Transverse colon (tissue), 4 donors: ENCODE measurements at regions not wholly inside any gene's neighbourhood (a gene's known extent, or its start where the extent isn't known, plus 50 kb on each side); places are given as distances from the start of the nearest gene placed in this dataset.
A peak's percentile ranks its signal among the peaks of the same experiment; 100 is the strongest.

ENCODE experiments used
- DNase-seq: peaks from one replicate; pipeline ENCODE4 v3.0.0-alpha.2; 2019
- H3K27ac ChIP-seq, 4 donors: fragments of 200-600 bp; sonication (generic); 2 replicates each; pipeline ENCODE4 v1.5.1; 2016 to 2018; ENCODE audit warnings: inconsistent platforms in 4 of 4
- H3K27me3 ChIP-seq: fragments of 200-600 bp; sonication (generic); 2 replicates; pipeline ENCODE4 v1.5.1; 2017; ENCODE audit warnings: inconsistent platforms
- H3K36me3 ChIP-seq, 4 donors: fragments of 200-600 bp; sonication (generic); 2 replicates each; pipeline ENCODE4 v1.5.1; 2017 to 2019; ENCODE audit warnings: inconsistent platforms in 4 of 4
- H3K4me1 ChIP-seq, 4 donors: fragments of 200-600 bp; sonication (generic); 2 replicates each; pipeline ENCODE4 v1.5.1; 2017 to 2020; ENCODE audit warnings: inconsistent platforms in 4 of 4
- H3K4me3 ChIP-seq, 4 donors: fragments of 200-600 bp; sonication (generic); 1 replicate in 1 of 4; 2 replicates in 3 of 4; pipeline versions ENCODE4 v1.5.1 to v1.6.1; 2017 to 2019; ENCODE audit warnings: inconsistent platforms in 4 of 4
- H3K9me3 ChIP-seq, 2 donors: fragments of 200-600 bp; sonication (generic); 2 replicates each; pipeline ENCODE4 v1.5.1; 2017 to 2019; ENCODE audit warnings: inconsistent platforms in 2 of 2
- EP300 ChIP-seq: sonication (generic); formaldehyde crosslinking; IDR thresholded peaks from one replicate; pipeline ENCODE4 v1.6.1; 2017; ENCODE audit warnings: antibody characterized with exemption, low read depth
- POLR2A ChIP-seq: fragments of 450-650 bp; IDR thresholded peaks from one replicate; pipeline ENCODE4 v1.6.1; 2016; ENCODE audit warnings: antibody characterized with exemption, mild to moderate bottlenecking, moderate library complexity
- POLR2AphosphoS5 ChIP-seq, 3 donors: sonication (generic); formaldehyde crosslinking; IDR thresholded peaks; one replicate each; pipeline ENCODE4 v1.6.1; 2016; ENCODE audit warnings: antibody characterized with exemption in 3 of 3
- WGBS, 2 donors: methylation state at CpG; one replicate each; pipeline ENCODE4 v1.1.5; 2018; ENCODE audit warnings: low coverage in 1 of 2; 5-methylcytosine and 5-hydroxymethylcytosine counted together
- in situ Hi-C, 4 donors: fragments of 200-750 bp; cut with MboI; loops; one replicate each; pipeline versions ENCODE4 v1.15.0 to v1.15.1; 2017; ENCODE audit warnings: low sequenced_read_pairs in 3 of 4, low pct_ligation_motif_present in 1 of 4, low pct_unique_long_range_greater_than_20kb in 1 of 4
- intact Hi-C: fragments of 100-400 bp; cut with DNase I; formaldehyde crosslinking; loops from one replicate; pipeline ENCODE4 v1.15.1; 2023; ENCODE audit warnings: low total_unique reads
- TF ChIP-seq, protein P1 (sequence below), 5 experiments: fragments of 200-600 bp in 3 of 5; fragments of 450-650 bp in 2 of 5; sonication (generic) in 3 of 5; IDR thresholded peaks; 1 replicate in 2 of 5; 2 replicates in 3 of 5; pipeline ENCODE4 v1.5.1; 2016 to 2017; ENCODE audit warnings: antibody characterized with exemption in 5 of 5, inconsistent platforms in 3 of 5, mild to moderate bottlenecking in 2 of 5, moderate library complexity in 1 of 5

DNA sequence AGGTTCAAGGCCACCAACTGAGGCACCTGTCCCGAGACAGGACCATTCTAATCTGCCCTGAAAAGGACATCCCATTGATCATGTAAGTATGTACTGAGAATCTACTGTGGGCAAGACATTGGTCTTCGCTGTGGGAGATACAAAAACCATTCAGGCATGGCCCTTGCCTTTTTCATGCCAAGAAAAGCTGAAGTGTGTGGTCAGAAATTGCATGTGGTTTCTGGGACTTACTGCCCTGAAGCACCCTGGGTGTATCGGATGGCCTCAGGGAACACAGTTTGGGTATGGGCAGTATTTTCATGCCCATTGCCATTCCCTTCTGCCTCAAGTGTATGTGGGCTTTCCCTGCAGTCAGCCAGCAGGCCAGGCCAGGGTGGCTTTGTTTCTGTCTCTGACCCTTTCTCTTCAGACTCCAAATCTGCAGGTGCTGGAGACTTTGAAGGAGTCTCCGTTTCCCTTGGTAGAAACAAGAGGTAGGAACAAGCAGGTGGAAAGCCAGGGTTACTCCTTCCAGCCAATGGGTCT, 285.7 kb downstream of the ZEB1 start:
- Histone ChIP-seq H3K36me3 (no peaks in the 10 kb centered on the region), H3K4me3 (no peak overlapping the region), H3K9me3 (no peaks in the 10 kb centered on the region), H3K4me1 (peaks cover 3 to 22% (median 12%) of the 10 kb centered on the region in 4 donors), H3K27ac (peak overlapping the region; percentile 83 to 92 (median 84)), H3K27me3 (no peaks in the 10 kb centered on the region)
- intact Hi-C loops = loop anchor here (5.0 to 10.0 kb wide), 2 partner anchors 198 to 290 kb away; partner anchors contain the start of gene ZEB1
- in situ Hi-C loops = no loop called here
- 100% methylated on average over 1 to 4 of the region's 4 CpGs for WGBS, 2 donors
- DNase-seq = no peak
- no peak for TF ChIP-seq POLR2AphosphoS5 (IDR thresholded peaks at IDR 0.05)
- no peak for TF ChIP-seq EP300

DNA sequence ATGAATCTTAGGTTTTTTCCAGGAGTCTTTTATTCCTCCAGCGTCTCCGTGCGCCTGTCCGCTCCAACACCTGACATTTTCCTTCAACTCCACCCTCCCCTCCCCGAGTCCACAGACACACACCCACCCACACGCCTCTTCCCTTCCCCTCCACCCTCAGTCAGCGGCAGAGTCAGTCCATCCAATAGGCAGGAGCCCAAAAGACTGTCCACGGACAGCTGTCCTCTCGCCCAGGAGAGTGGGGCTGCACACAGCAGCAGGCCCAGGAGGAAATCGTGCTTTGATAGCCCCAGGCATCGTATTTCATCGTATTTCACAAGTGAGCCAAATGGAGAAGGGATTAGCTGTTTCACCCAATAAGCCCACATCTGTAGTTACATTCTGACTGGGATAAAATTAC, 285.1 kb downstream of the ZEB1 start:
- Histone ChIP-seq H3K4me1 (peaks cover 3 to 22% (median 12%) of the 10 kb centered on the region in 4 donors), H3K27me3 (no peaks in the 10 kb centered on the region), H3K9me3 (no peaks in the 10 kb centered on the region), H3K36me3 (no peaks in the 10 kb centered on the region), H3K27ac (peak overlapping the region; percentile 83 to 92 (median 84)), H3K4me3 (peak overlapping the region in 2 of 4 donors; percentile 50 to 64)
- 80% methylated on average over 12 of the region's 12 CpGs; no CpG with 5 or more reads in 1 of the 2 donors for WGBS, 2 donors
- DNase-seq = no peak
- in situ Hi-C loops (no loop called here), intact Hi-C loops (loop anchor here (10.0 kb wide), 1 partner anchor 289 kb away; the partner anchor contains the start of gene ZEB1)
- TF ChIP-seq POLR2A (no peak), POLR2AphosphoS5 (IDR thresholded peaks at IDR 0.05) (no peak), EP300 (no peak)
- TF ChIP-seq, protein P1, sequence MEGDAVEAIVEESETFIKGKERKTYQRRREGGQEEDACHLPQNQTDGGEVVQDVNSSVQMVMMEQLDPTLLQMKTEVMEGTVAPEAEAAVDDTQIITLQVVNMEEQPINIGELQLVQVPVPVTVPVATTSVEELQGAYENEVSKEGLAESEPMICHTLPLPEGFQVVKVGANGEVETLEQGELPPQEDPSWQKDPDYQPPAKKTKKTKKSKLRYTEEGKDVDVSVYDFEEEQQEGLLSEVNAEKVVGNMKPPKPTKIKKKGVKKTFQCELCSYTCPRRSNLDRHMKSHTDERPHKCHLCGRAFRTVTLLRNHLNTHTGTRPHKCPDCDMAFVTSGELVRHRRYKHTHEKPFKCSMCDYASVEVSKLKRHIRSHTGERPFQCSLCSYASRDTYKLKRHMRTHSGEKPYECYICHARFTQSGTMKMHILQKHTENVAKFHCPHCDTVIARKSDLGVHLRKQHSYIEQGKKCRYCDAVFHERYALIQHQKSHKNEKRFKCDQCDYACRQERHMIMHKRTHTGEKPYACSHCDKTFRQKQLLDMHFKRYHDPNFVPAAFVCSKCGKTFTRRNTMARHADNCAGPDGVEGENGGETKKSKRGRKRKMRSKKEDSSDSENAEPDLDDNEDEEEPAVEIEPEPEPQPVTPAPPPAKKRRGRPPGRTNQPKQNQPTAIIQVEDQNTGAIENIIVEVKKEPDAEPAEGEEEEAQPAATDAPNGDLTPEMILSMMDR (IDR thresholded peaks at IDR 0.05) = no peak

GRCh38 chr10:31603235-31604087, 284.4 kb downstream of the ZEB1 start:
- H3K36me3 ChIP-seq = no peaks in the 10 kb centered on the region
- peak; percentile 91 for DNase-seq
- TF ChIP-seq, protein P1 (IDR thresholded peaks at IDR 0.05) = peak in 1 of 5 experiments; percentile 14
- TF ChIP-seq EP300 (no peak), POLR2AphosphoS5 (IDR thresholded peaks at IDR 0.05) (peak; percentile 62 to 69 (median 68)), POLR2A (peak; percentile 45)
- peak overlapping the region; percentile 83 to 92 (median 84) for H3K27ac ChIP-seq
- 6% methylated on average over 53 of the region's 68 CpGs; no CpG with 5 or more reads in 1 of the 2 donors for WGBS, 2 donors
- peak overlapping the region; percentile 39 to 64 (median 56) for H3K4me3 ChIP-seq
- intact Hi-C loops = loop anchor here (10.0 kb wide), 1 partner anchor 289 kb away; the partner anchor contains the start of gene ZEB1
- no peaks in the 10 kb centered on the region for H3K9me3 ChIP-seq
- no peaks in the 10 kb centered on the region for H3K27me3 ChIP-seq
- peaks cover 3 to 22% (median 12%) of the 10 kb centered on the region in 4 donors for H3K4me1 ChIP-seq
- in situ Hi-C loops = no loop called here

- TF ChIP-seq POLR2A = no peak
- TF ChIP-seq, protein P1 (IDR thresholded peaks at IDR 0.05) = no peak
- peak; percentile 35 to 69 (median 52) for TF ChIP-seq POLR2AphosphoS5 (IDR thresholded peaks at IDR 0.05)
- 7 to 30% methylated on average over 8 to 22 of the region's 22 CpGs for WGBS, 2 donors
- H3K27ac ChIP-seq = peak overlapping the region; percentile 83 to 92 (median 84)
- intact Hi-C loops = loop anchor here (10.0 kb wide), 1 partner anchor 288 kb away; the partner anchor contains the start of gene ZEB1
- H3K4me1 ChIP-seq = peaks cover 3 to 22% (median 12%) of the 10 kb centered on the region in 4 donors
- in situ Hi-C loops = no loop called here
- no peaks in the 10 kb centered on the region for H3K9me3 ChIP-seq
- DNase-seq = peak; percentile 58
- H3K27me3 ChIP-seq = no peaks in the 10 kb centered on the region
- no peaks in the 10 kb centered on the region for H3K36me3 ChIP-seq
- H3K4me3 ChIP-seq = peak overlapping the region; percentile 39 to 64 (median 56)
These were observed 283.7 kb downstream of the ZEB1 start for GRCh38 chr10:31602541-31603234.
